ENCODE measurements at regions not wholly inside any gene's neighbourhood (a gene's known extent, or its start where the extent isn't known, plus 50 kb on each side); places are given as distances from the start of the nearest gene placed in this dataset.

DNA sequence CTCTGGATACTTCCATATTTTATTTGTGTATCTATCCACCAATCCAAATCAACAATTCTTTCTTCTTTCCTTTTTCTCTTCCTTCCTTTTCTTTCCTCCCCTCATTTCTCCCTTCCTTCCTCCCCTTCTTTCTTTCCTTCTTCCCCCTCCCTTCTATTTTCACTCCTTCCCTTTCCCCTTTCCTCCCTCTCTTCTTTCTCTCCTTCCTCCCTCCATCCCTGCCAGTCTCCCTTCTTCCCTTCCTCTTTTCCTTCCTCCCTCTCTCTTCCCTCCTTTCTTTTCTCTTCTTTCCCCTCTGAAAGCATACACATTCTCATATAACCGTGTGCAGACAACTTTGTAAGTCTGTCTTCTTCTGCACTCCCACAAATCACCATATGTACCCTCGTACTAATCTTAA is 382.3 kb upstream of the MAF start:
- Histone ChIP-seq H3K27ac (no peak overlapping the region), H3K9me3 (no peaks in the 10 kb centered on the region), H3K27me3 (no peaks in the 10 kb centered on the region), H3K36me3 (no peaks in the 10 kb centered on the region), H3K4me3 (no peak overlapping the region), H3K4me1 (no peaks in the 10 kb centered on the region)
- WGBS, 2 donors = 77 to 78% methylated on average over 2 of the region's 2 CpGs
- no peak for DNase-seq
- TF ChIP-seq EP300 (IDR thresholded peaks at IDR 0.05) (no peak), POLR2AphosphoS5 (IDR thresholded peaks at IDR 0.05) (no peak), POLR2A (IDR thresholded peaks at IDR 0.05) (no peak)
- TF ChIP-seq, protein P1, sequence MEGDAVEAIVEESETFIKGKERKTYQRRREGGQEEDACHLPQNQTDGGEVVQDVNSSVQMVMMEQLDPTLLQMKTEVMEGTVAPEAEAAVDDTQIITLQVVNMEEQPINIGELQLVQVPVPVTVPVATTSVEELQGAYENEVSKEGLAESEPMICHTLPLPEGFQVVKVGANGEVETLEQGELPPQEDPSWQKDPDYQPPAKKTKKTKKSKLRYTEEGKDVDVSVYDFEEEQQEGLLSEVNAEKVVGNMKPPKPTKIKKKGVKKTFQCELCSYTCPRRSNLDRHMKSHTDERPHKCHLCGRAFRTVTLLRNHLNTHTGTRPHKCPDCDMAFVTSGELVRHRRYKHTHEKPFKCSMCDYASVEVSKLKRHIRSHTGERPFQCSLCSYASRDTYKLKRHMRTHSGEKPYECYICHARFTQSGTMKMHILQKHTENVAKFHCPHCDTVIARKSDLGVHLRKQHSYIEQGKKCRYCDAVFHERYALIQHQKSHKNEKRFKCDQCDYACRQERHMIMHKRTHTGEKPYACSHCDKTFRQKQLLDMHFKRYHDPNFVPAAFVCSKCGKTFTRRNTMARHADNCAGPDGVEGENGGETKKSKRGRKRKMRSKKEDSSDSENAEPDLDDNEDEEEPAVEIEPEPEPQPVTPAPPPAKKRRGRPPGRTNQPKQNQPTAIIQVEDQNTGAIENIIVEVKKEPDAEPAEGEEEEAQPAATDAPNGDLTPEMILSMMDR (IDR thresholded peaks at IDR 0.05) = no peak
- intact Hi-C loops (cut with DNase I) = no loop called here

DNA sequence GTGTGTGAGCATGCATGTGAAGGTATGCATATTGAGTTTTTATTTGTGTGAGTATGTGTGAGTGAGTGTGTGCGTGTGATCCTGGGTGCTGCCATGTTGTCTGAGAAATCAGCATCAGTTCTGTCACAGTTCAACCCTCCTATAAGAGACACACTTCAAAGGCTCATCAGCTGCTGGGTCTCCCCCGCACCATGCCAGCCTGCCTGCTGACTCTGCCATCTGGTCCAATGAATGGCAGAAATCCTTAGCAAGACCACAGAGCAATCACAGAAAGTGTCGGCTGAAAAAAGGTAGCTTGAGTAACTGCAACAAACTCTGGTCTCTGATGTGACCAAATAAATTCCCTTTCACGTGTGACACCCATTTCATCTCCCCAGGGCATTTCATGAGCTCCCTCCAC is 381.8 kb upstream of the MAF start:
- no peak for TF ChIP-seq POLR2AphosphoS5 (IDR thresholded peaks at IDR 0.05)
- TF ChIP-seq, protein P1 (IDR thresholded peaks at IDR 0.05) = no peak
- no peak for TF ChIP-seq POLR2A (IDR thresholded peaks at IDR 0.05)
- TF ChIP-seq EP300 (IDR thresholded peaks at IDR 0.05) = no peak
- no peak for DNase-seq
- H3K4me1 ChIP-seq = no peaks in the 10 kb centered on the region
- no peak overlapping the region for H3K27ac ChIP-seq
- no peaks in the 10 kb centered on the region for H3K27me3 ChIP-seq
- H3K4me3 ChIP-seq = no peak overlapping the region
- no peaks in the 10 kb centered on the region for H3K36me3 ChIP-seq
- intact Hi-C loops (cut with DNase I) = no loop called here
- 80 to 86% methylated on average over 4 of the region's 4 CpGs for WGBS, 2 donors
- H3K9me3 ChIP-seq = no peaks in the 10 kb centered on the region

DNA sequence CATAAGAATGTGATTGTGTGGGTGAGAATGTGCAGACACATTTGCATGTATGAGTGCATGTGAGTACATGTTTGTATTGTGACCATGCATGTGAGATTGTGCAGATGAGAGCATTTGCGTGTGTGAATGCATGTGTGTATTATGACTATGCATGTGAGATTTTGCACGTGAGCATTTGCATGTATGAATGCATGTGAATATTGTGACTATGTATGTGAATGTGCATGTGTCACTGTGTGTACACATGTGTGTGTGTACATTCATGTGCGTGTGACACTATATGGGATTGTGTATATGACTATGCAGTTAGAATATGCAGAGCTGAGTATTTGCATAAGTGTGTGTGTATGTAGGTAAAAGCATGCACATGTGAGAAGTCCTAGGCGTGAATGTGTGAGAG is 381.3 kb upstream of the MAF start:
- Histone ChIP-seq H3K27ac (no peak overlapping the region), H3K9me3 (no peaks in the 10 kb centered on the region), H3K27me3 (no peaks in the 10 kb centered on the region), H3K4me1 (no peaks in the 10 kb centered on the region), H3K36me3 (no peaks in the 10 kb centered on the region), H3K4me3 (no peak overlapping the region)
- TF ChIP-seq EP300 (IDR thresholded peaks at IDR 0.05) = no peak
- TF ChIP-seq POLR2AphosphoS5 (IDR thresholded peaks at IDR 0.05) = no peak
- DNase-seq = no peak
- 92 to 94% methylated on average over 4 of the region's 4 CpGs for WGBS, 2 donors
- intact Hi-C loops (cut with DNase I) = no loop called here

DNA sequence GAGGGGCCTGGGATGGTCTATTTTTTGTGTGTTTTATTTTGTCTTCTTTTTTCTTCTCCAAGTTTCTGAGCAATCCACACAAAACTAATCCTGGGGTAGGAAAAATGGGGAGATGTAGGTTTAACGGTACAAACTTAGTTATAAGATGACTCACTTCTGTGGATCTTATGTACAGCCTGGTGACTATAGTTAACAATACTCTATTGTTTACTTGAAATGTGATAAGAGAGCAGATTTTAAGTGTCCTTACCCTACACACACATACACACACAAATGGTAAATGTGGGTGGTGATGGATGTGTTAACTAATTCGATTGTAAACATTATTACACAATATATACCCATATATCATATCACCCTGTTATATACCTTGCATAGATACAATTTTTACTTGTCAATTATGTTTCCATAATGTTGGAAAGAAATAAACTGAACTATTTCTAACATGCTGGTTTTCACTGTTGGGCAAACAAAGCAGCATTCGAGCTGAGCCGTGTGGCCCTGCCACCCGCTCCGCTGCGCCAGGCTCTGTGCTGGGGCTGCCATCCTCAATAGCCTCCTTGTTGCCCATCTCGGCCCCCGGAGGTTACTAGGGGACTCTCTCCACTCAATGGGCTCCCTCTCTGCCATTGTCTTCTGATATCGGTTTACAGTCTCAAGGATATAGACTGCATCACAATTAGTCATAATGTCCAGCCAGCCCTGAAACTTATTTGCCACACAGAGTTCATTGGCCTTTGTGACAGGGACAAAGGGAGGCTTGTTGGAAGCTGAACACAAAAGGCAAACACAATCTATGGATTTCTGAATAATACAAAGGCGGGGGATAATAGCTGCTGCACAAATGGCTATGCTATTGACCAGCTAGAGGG is 380.3 kb upstream of the MAF start:
- TF ChIP-seq EP300 (IDR thresholded peaks at IDR 0.05) (no peak), POLR2AphosphoS5 (IDR thresholded peaks at IDR 0.05) (no peak), POLR2A (IDR thresholded peaks at IDR 0.05) (no peak)
- TF ChIP-seq, protein P1 (IDR thresholded peaks at IDR 0.05) = no peak

DNA sequence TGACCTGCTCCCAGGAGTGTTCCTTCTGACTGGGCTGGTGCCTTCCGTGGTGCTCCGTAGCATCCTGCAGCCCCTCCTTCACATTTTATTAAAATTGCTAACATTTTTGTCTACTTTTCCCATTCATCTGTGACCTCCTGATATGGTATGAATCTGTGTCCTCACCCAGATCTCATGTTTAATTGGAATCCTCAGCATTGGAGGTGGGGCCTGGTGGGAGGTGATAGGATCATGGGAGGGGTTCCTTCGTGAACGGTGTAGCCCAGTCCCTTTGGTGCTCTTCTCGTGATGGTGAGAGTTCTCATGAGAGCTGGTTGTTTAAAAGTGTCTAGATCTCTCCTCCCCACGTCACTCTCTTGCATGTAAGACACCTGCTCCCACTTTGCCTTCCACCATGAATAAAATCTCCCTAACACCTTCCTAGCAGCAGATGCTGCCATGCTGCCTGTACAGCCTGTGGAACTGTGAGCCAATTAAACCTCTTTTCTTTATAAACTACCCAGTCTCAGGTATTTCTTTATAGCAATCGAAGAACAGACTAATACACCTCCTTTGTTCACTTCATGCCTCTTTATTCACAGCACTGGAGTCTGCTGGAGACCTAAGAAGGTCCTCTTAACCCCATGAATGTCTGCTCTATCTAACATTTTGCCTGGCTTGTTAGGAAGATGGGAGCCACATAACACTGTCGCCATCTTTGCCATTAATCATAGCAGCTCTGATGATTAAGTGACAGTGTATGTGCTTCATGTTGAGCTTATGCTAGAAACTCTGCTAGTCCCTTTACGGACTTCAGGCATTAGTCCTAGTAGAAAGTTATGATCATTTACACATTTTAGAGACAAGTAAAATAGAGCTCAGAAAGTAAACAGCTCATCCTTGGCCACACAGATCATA is 377.7 kb upstream of the MAF start:
- Histone ChIP-seq H3K27me3 (no peaks in the 10 kb centered on the region), H3K27ac (no peak overlapping the region), H3K4me1 (no peaks in the 10 kb centered on the region), H3K9me3 (no peaks in the 10 kb centered on the region), H3K4me3 (no peak overlapping the region), H3K36me3 (no peaks in the 10 kb centered on the region)
- TF ChIP-seq, protein P1 (IDR thresholded peaks at IDR 0.05) = no peak
- TF ChIP-seq EP300 (IDR thresholded peaks at IDR 0.05) = no peak
- no peak for TF ChIP-seq POLR2A (IDR thresholded peaks at IDR 0.05)
- no peak for TF ChIP-seq POLR2AphosphoS5 (IDR thresholded peaks at IDR 0.05)
- intact Hi-C loops (cut with DNase I) = no loop called here
- no peak for DNase-seq
- WGBS, 2 donors = 90% methylated on average over 9 of the region's 9 CpGs

More for the DNA sequence above, 380.3 kb upstream of the MAF start:
- Histone ChIP-seq H3K4me3 (no peak overlapping the region), H3K9me3 (no peaks in the 10 kb centered on the region), H3K27me3 (no peaks in the 10 kb centered on the region), H3K36me3 (no peaks in the 10 kb centered on the region), H3K27ac (no peak overlapping the region), H3K4me1 (no peaks in the 10 kb centered on the region)
- DNase-seq = no peak
- 71 to 83% methylated on average over 11 of the region's 11 CpGs for WGBS, 2 donors
- intact Hi-C loops (cut with DNase I) = no loop called here
